SK-N-SH treated with all-trans-retinoic acid at 6 μM for 48 hours (cell line): ENCODE measurements at regions not wholly inside any gene's neighbourhood (a gene's known extent, or its start where the extent isn't known, plus 50 kb on each side); places are given as distances from the start of the nearest gene placed in this dataset.

Source experiments
- CSDC2 ChIP-seq: fragments of 250-450 bp; sonication (Bioruptor Pico); IDR thresholded peaks from 2 replicates; pipeline ENCODE4 v1.5.0; 2020; ENCODE audit warnings: mild to moderate bottlenecking, moderate library complexity
- ESRRG ChIP-seq: fragments of 250-450 bp; sonication (Bioruptor Pico); IDR thresholded peaks from 2 replicates; pipeline ENCODE4 v1.6.1; 2021; ENCODE audit warnings: mild to moderate bottlenecking
- PPARA ChIP-seq: fragments of 250-450 bp; sonication (Bioruptor Pico); IDR thresholded peaks from 2 replicates; pipeline ENCODE4 v1.5.0; 2020; ENCODE audit warnings: mild to moderate bottlenecking, borderline replicate concordance
- RARB ChIP-seq: fragments of 250-450 bp; sonication (Bioruptor Pico); IDR thresholded peaks from 2 replicates; pipeline ENCODE4 v1.8.0; 2021; ENCODE audit warnings: mild to moderate bottlenecking, moderate library complexity
- TOX ChIP-seq: fragments of 250-450 bp; sonication (Bioruptor Pico); IDR thresholded peaks from 2 replicates; pipeline ENCODE4 v1.8.0; 2021; ENCODE audit warnings: mild to moderate bottlenecking, moderate library complexity, borderline replicate concordance

GRCh38 chr9:7729371-7730163 lies 70.0 kb downstream of the DMAC1 start:
- TF ChIP-seq TOX (CRISPR knock-in tag) (no peak), CSDC2 (no peak), RARB (CRISPR knock-in tag) (no peak), PPARA (CRISPR knock-in tag) (no peak), ESRRG (CRISPR knock-in tag) (no peak)
